Myocyte (in vitro differentiated cells): ENCODE measurements at regions not wholly inside any gene's neighbourhood (a gene's known extent, or its start where the extent isn't known, plus 50 kb on each side); places are given as distances from the start of the nearest gene placed in this dataset.
A peak's percentile ranks its signal among the peaks of the same experiment; 100 is the strongest.

Experiments used
- DNase-seq: peaks from one replicate; pipeline ENCODE4 v3.0.0-alpha.2; 2012; ENCODE audit warnings: low read depth

- no peak for DNase-seq
These were observed 575.3 kb downstream of the ETV1 start for GRCh38 chr7:13414181-13414580.

- DNase-seq = peak; percentile 57
These were observed 574.8 kb downstream of the ETV1 start for GRCh38 chr7:13414661-13415107.

- DNase-seq = no peak
These were observed 573.4 kb downstream of the ETV1 start for GRCh38 chr7:13416071-13416470.

- no peak for DNase-seq
These were observed 572.9 kb downstream of the ETV1 start for GRCh38 chr7:13416544-13416943.

- no peak for DNase-seq
These were observed 568.7 kb downstream of the ETV1 start for GRCh38 chr7:13420726-13421125.

GRCh38 chr7:13421776-13422175 is 567.7 kb downstream of the ETV1 start:
- no peak for DNase-seq

GRCh38 chr7:13433946-13434345 is 555.5 kb downstream of the ETV1 start:
- DNase-seq = no peak

- DNase-seq = no peak
These were observed 547.2 kb downstream of the ETV1 start for GRCh38 chr7:13442226-13442625.

GRCh38 chr7:13447637-13448036 is 541.8 kb downstream of the ETV1 start:
- DNase-seq = peak; percentile 44

GRCh38 chr7:13448243-13448642 is 541.2 kb downstream of the ETV1 start:
- DNase-seq = no peak

- peak; percentile 54 for DNase-seq
These were observed 540.0 kb downstream of the ETV1 start for GRCh38 chr7:13449460-13449859.

GRCh38 chr7:13454916-13455592 is 534.4 kb downstream of the ETV1 start:
- no peak for DNase-seq

- peak; percentile 87 for DNase-seq
These were observed 531.7 kb downstream of the ETV1 start for GRCh38 chr7:13457790-13458189.

GRCh38 chr7:13466874-13467547 is 522.5 kb downstream of the ETV1 start:
- no peak for DNase-seq

GRCh38 chr7:13476881-13477444 is 512.5 kb downstream of the ETV1 start:
- peak; percentile 7 for DNase-seq

GRCh38 chr7:13489386-13489785 is 500.1 kb downstream of the ETV1 start:
- DNase-seq = peak; percentile 7

GRCh38 chr7:13496976-13497375 is 492.5 kb downstream of the ETV1 start:
- no peak for DNase-seq

GRCh38 chr7:13508586-13508985 is 480.9 kb downstream of the ETV1 start:
- peak; percentile 19 for DNase-seq

- no peak for DNase-seq
These were observed 470.7 kb downstream of the ETV1 start for GRCh38 chr7:13518738-13519137.

GRCh38 chr7:13524076-13524475 is 465.4 kb downstream of the ETV1 start:
- no peak for DNase-seq

- peak; percentile 10 for DNase-seq
These were observed 457.3 kb downstream of the ETV1 start for GRCh38 chr7:13532028-13532753.

GRCh38 chr7:13538669-13539068 is 450.8 kb downstream of the ETV1 start:
- no peak for DNase-seq
